ENCODE measurements at regions not wholly inside any gene's neighbourhood (a gene's known extent, or its start where the extent isn't known, plus 50 kb on each side); places are given as distances from the start of the nearest gene placed in this dataset.
"Not testable (repeated sequence)": the region's sequence is repeated elsewhere in the genome, so short reads cannot be mapped to it uniquely, and the experiment has no call there.

- H3K4me3 ChIP-seq, result no peak overlapping the region
- H3K27ac ChIP-seq, result no peak overlapping the region
- no peak for DNase-seq
- no peaks in the 10 kb centered on the region for H3K9me3 ChIP-seq
- H3K36me3 ChIP-seq, result no peaks in the 10 kb centered on the region
- 58 to 67% (median 66%) methylated on average over 4 of the region's 4 CpGs for WGBS, 3 donors
- no peaks in the 10 kb centered on the region for H3K27me3 ChIP-seq
- TF ChIP-seq EP300 (IDR thresholded peaks at IDR 0.05) (no peak), CTCF (IDR thresholded peaks at IDR 0.05) (no peak), POLR2A (IDR thresholded peaks at IDR 0.05) (no peak)
- intact Hi-C loops (cut with DNase I), result no loop called here
- H3K4me1 ChIP-seq (ENCODE audit: insufficient read depth), result no peaks in the 10 kb centered on the region
These were observed 69.4 kb upstream of the SAMSN1 start for GRCh38 chr21:14615359-14615974.

GRCh38 chr21:14614287-14614686 is 68.2 kb upstream of the SAMSN1 start:
- H3K4me3 ChIP-seq, result no peak overlapping the region
- H3K36me3 ChIP-seq, result no peaks in the 10 kb centered on the region
- 64 to 86% (median 79%) methylated on average over 3 of the region's 3 CpGs for WGBS, 3 donors
- TF ChIP-seq CTCF (IDR thresholded peaks at IDR 0.05) (no peak), EP300 (IDR thresholded peaks at IDR 0.05) (no peak), POLR2A (IDR thresholded peaks at IDR 0.05) (no peak)
- H3K9me3 ChIP-seq, result no peaks in the 10 kb centered on the region
- DNase-seq, result no peak
- H3K27me3 ChIP-seq, result no peaks in the 10 kb centered on the region
- no peaks in the 10 kb centered on the region for H3K4me1 ChIP-seq (ENCODE audit: insufficient read depth)
- no peak overlapping the region for H3K27ac ChIP-seq
- intact Hi-C loops (cut with DNase I), result no loop called here

DNA sequence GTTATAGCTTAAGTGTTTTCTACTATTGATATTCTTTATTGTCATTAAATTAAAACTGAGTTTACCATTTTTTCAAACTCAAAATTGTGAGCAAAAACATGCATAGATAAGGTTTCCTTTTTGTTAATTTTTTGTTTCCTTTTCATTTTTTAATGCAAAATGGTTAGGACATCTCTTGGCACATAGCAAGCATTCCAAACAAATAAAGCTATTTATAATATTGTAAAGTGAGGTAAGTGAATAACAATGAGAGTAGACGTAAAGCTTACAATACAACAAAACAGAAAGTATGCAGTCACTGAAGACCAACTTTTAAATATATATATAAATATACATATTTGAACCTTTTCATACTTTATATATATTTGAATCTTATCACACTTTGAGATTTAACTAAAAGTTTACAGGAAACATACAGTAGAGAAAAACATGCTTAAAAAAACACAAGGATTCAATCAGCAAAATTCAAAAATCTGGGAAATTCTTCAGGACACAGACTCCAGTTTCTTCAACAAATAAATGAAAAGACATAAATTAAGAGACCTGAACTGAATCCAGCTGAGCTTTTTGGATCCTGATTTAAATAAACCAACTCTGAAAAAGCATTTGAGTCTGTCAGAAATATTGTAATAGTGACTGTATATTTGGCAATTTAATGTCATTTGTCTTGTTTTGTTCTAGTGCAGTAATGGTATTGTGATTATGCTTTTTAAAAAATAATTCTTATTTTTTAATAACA is 67.5 kb upstream of the SAMSN1 start:
- Histone ChIP-seq H3K9me3 (no peaks in the 10 kb centered on the region), H3K4me1 (ENCODE audit: insufficient read depth) (no peaks in the 10 kb centered on the region), H3K27ac (no peak overlapping the region), H3K36me3 (no peaks in the 10 kb centered on the region), H3K4me3 (no peak overlapping the region), H3K27me3 (no peaks in the 10 kb centered on the region)
- no peak for DNase-seq
- intact Hi-C loops (cut with DNase I), result no loop called here
- TF ChIP-seq EP300 (IDR thresholded peaks at IDR 0.05), result no peak
- no peak for TF ChIP-seq POLR2A (IDR thresholded peaks at IDR 0.05)
- no peak for TF ChIP-seq CTCF (IDR thresholded peaks at IDR 0.05)
- WGBS, 3 donors, result 33 to 36% (median 34%) methylated on average over 1 of the region's 1 CpG

GRCh38 chr21:14610119-14610518 is 64.0 kb upstream of the SAMSN1 start:
- DNase-seq; H3K27ac ChIP-seq; H3K27me3 ChIP-seq; H3K4me3 ChIP-seq; H3K4me1 ChIP-seq (ENCODE audit: insufficient read depth); H3K36me3 ChIP-seq; H3K9me3 ChIP-seq; intact Hi-C loops (cut with DNase I): not testable (repeated sequence)
- WGBS, 3 donors, result 85 to 92% (median 91%) methylated on average over 6 of the region's 6 CpGs

- Histone ChIP-seq H3K9me3 (no peaks in the 10 kb centered on the region), H3K27me3 (no peaks in the 10 kb centered on the region)
- TF ChIP-seq CTCF (IDR thresholded peaks at IDR 0.05), result no peak
- no peak for TF ChIP-seq POLR2A (IDR thresholded peaks at IDR 0.05)
- TF ChIP-seq EP300 (IDR thresholded peaks at IDR 0.05), result no peak
These were observed 63.2 kb upstream of the SAMSN1 start for GRCh38 chr21:14609274-14609673.

More at GRCh38 chr21:14609274-14609673, 63.2 kb upstream of the SAMSN1 start:
- Histone ChIP-seq H3K4me3 (no peak overlapping the region), H3K27ac (no peak overlapping the region), H3K4me1 (ENCODE audit: insufficient read depth) (no peaks in the 10 kb centered on the region), H3K36me3 (no peaks in the 10 kb centered on the region)
- no peak for DNase-seq
- intact Hi-C loops (cut with DNase I), result no loop called here
